GM23338 (cell line): ENCODE measurements at regions not wholly inside any gene's neighbourhood (a gene's known extent, or its start where the extent isn't known, plus 50 kb on each side); places are given as distances from the start of the nearest gene placed in this dataset.

Source experiments
- ATAC-seq: fragments of 200-7000 bp; cut with Tn5 transposase; 3 replicates; pipeline ENCODE4 v1.9.1; 2020
- DNase-seq: peaks from one replicate; pipeline ENCODE4 v3.0.0-alpha.2; 2015; ENCODE audit warnings: low spot score
- H2AFZ ChIP-seq: fragments of 200-600 bp; sonication (generic); 2 replicates; pipeline ENCODE4 v1.8.0; 2016; ENCODE audit warnings: antibody characterized with exemption, mild to moderate bottlenecking, moderate library complexity
- H3F3A ChIP-seq: fragments of 200-600 bp; sonication (generic); replicated peaks from 2 replicates; pipeline ENCODE4 v1.8.0; 2017; ENCODE audit warnings: antibody characterized with exemption, mixed run types, low read depth
- H3K27ac ChIP-seq: fragments of 200-600 bp; sonication (generic); 2 replicates; pipeline ENCODE4 v1.6.1; 2016; ENCODE audit warnings: low read depth
- H3K27me3 ChIP-seq: fragments of 200-600 bp; sonication (generic); 2 replicates; pipeline ENCODE4 v1.8.0; 2016; ENCODE audit warnings: mild to moderate bottlenecking, mixed run types, moderate library complexity; ENCODE audit not compliant: insufficient read depth
- H3K36me3 ChIP-seq: fragments of 200-600 bp; sonication (generic); 2 replicates; pipeline ENCODE4 v1.8.0; 2016; ENCODE audit warnings: mild to moderate bottlenecking; ENCODE audit not compliant: insufficient read depth
- H3K4me1 ChIP-seq: fragments of 200-600 bp; sonication (generic); 2 replicates; pipeline ENCODE4 v1.8.0; 2016; ENCODE audit warnings: mild to moderate bottlenecking, moderate library complexity; ENCODE audit not compliant: insufficient read depth
- H3K4me2 ChIP-seq: fragments of 200-600 bp; sonication (generic); 2 replicates; pipeline ENCODE4 v1.7.1; 2017; ENCODE audit warnings: mixed run types
- H3K4me3 ChIP-seq: fragments of 200-600 bp; sonication (generic); 2 replicates; pipeline ENCODE4 v1.6.1; 2016; ENCODE audit warnings: mixed run types
- H3K79me2 ChIP-seq: fragments of 200-600 bp; sonication (generic); replicated peaks from 2 replicates; pipeline ENCODE4 v1.8.0; 2017; ENCODE audit warnings: mild to moderate bottlenecking; ENCODE audit not compliant: insufficient read depth
- H3K9me2 ChIP-seq: fragments of 200-600 bp; sonication (generic); 2 replicates; pipeline ENCODE4 v1.8.0; 2017; ENCODE audit not compliant: insufficient read depth
- H4K20me1 ChIP-seq: fragments of 200-600 bp; sonication (generic); replicated peaks from 2 replicates; pipeline ENCODE4 v1.8.0; 2017; ENCODE audit warnings: mild to moderate bottlenecking; ENCODE audit not compliant: insufficient read depth
- H3K27ac Mint-ChIP-seq: 2 replicates; pipeline ENCODE4 v1.8.0; 2020; ENCODE audit warnings: inconsistent platforms, mild to moderate bottlenecking, moderate library complexity, mixed read lengths
- H3K27me3 Mint-ChIP-seq: 3 replicates; pipeline ENCODE4 v1.8.0; 2022; ENCODE audit warnings: low read depth, mild to moderate bottlenecking, moderate library complexity, mixed read lengths, inconsistent platforms; ENCODE audit not compliant: insufficient read depth, poor library complexity
- H3K36me3 Mint-ChIP-seq: 3 replicates; pipeline ENCODE4 v1.8.0; 2021; ENCODE audit warnings: low read depth, mild to moderate bottlenecking, inconsistent platforms, moderate library complexity, mixed read lengths
- H3K4me1 Mint-ChIP-seq: 3 replicates; pipeline ENCODE4 v1.8.0; 2020; ENCODE audit warnings: mild to moderate bottlenecking, inconsistent platforms, mixed read lengths
- H3K4me3 Mint-ChIP-seq: 3 replicates; pipeline ENCODE4 v1.8.0; 2021; ENCODE audit warnings: moderate library complexity, mild to moderate bottlenecking, inconsistent platforms, mixed read lengths
- H3K9me3 Mint-ChIP-seq: 3 replicates; pipeline ENCODE4 v1.8.0; 2020; ENCODE audit warnings: moderate library complexity, mild to moderate bottlenecking, inconsistent platforms, mixed read lengths
- CREB1 ChIP-seq: fragments of 250-450 bp; sonication (Bioruptor Pico); IDR thresholded peaks from 2 replicates; pipeline ENCODE4 v1.5.0; 2020; ENCODE audit warnings: low read depth, mild to moderate bottlenecking, moderate library complexity
- EZH2 ChIP-seq: fragments of 200-600 bp; sonication (generic); IDR thresholded peaks from one replicate; pipeline ENCODE4 v1.8.0; 2017; ENCODE audit warnings: antibody characterized with exemption, mild to moderate bottlenecking, low read depth; ENCODE audit not compliant: unreplicated experiment
- EZH2phosphoT487 ChIP-seq: fragments of 200-600 bp; sonication (generic); IDR thresholded peaks from one replicate; pipeline ENCODE4 v1.8.1; 2018; ENCODE audit warnings: antibody characterized with exemption; ENCODE audit not compliant: unreplicated experiment
- JUNB ChIP-seq: IDR thresholded peaks from one replicate; pipeline ENCODE4 v1.6.1; 2016; ENCODE audit warnings: antibody characterized with exemption; ENCODE audit not compliant: unreplicated experiment
- NANOG ChIP-seq: IDR thresholded peaks from 2 replicates; pipeline ENCODE4 v1.6.1; 2016; ENCODE audit warnings: antibody characterized with exemption, borderline replicate concordance
- POLR2AphosphoS5 ChIP-seq: IDR thresholded peaks from 2 replicates; pipeline ENCODE4 v1.6.1; 2016; ENCODE audit warnings: antibody characterized with exemption, low read depth
- STAT1 ChIP-seq: IDR thresholded peaks from one replicate; pipeline ENCODE4 v1.6.1; 2016; ENCODE audit warnings: antibody characterized with exemption; ENCODE audit not compliant: unreplicated experiment
- ZNF114 ChIP-seq: fragments of 250-450 bp; sonication (Bioruptor Pico); IDR thresholded peaks from 2 replicates; pipeline ENCODE4 v1.5.0; 2020; ENCODE audit warnings: mild to moderate bottlenecking, moderate library complexity
- ZNF331 ChIP-seq: fragments of 250-450 bp; sonication (Bioruptor Pico); IDR thresholded peaks from 2 replicates; pipeline ENCODE4 v1.5.0; 2020; ENCODE audit warnings: low read depth, mild to moderate bottlenecking, moderate library complexity
- TF ChIP-seq, protein P1 (sequence below): IDR thresholded peaks from 2 replicates; pipeline ENCODE4 v1.6.1; 2016; ENCODE audit warnings: antibody characterized with exemption
- TF ChIP-seq, protein P2 (sequence below): fragments of 250-450 bp; sonication (Bioruptor Pico); IDR thresholded peaks from 2 replicates; pipeline ENCODE4 v1.5.0; 2020; ENCODE audit warnings: mild to moderate bottlenecking, moderate library complexity
- TF ChIP-seq, protein P3 (sequence below): IDR thresholded peaks from one replicate; pipeline ENCODE4 v1.6.1; 2018; ENCODE audit warnings: antibody characterized with exemption; ENCODE audit not compliant: unreplicated experiment
- TF ChIP-seq, protein P4 (sequence below), 2 experiments: fragments of 200-600 bp in 1 of 2; sonication (generic) in 1 of 2; conservative IDR thresholded peaks; 2 replicates each; pipeline versions ENCODE4 v1.5.1 to v1.6.1; 2016 to 2017; ENCODE audit warnings: antibody characterized with exemption in 2 of 2, low read depth in 2 of 2, mild to moderate bottlenecking in 2 of 2, moderate library complexity in 1 of 2

DNA sequence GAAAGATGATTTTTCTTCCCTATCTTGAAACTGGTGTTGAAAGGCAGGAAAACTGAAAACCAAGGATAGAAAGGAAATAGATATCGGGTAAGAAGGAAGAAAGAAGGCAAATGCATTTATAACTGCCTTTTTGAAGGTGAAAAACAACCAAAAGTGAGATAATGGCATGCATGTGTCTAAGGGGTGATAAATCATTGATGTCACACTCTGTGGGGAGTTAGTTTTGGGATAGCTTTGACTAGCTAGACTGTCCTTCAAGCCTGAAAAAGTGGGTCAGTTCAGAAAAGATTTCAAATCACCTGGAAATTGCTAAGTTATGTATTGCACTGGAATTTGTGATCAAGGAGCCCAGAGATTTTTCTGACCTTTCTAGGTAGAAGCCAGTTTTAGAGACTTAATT lies 142.2 kb upstream of the UMPS start:
- peaks cover 34% of the 10 kb centered on the region for H3K4me1 ChIP-seq
- Mint-ChIP-seq H3K4me3 (no peak overlapping the region), H3K9me3 (no peaks in the 10 kb centered on the region), H3K36me3 (no peaks in the 10 kb centered on the region), H3K4me1 (peaks cover 39% of the 10 kb centered on the region), H3K27me3 (peaks cover 43% of the 10 kb centered on the region), H3K27ac (no peak overlapping the region)
- DNase-seq (no peak), ATAC-seq (no peak)
- H2AFZ ChIP-seq = no peak overlapping the region
- H4K20me1 ChIP-seq = no peaks in the 10 kb centered on the region
- no peak overlapping the region for H3K4me2 ChIP-seq
- H3K27me3 ChIP-seq = peaks cover 52% of the 10 kb centered on the region
- H3K79me2 ChIP-seq = no peaks in the 10 kb centered on the region
- no peak overlapping the region for H3K4me3 ChIP-seq
- TF ChIP-seq, protein P1, sequence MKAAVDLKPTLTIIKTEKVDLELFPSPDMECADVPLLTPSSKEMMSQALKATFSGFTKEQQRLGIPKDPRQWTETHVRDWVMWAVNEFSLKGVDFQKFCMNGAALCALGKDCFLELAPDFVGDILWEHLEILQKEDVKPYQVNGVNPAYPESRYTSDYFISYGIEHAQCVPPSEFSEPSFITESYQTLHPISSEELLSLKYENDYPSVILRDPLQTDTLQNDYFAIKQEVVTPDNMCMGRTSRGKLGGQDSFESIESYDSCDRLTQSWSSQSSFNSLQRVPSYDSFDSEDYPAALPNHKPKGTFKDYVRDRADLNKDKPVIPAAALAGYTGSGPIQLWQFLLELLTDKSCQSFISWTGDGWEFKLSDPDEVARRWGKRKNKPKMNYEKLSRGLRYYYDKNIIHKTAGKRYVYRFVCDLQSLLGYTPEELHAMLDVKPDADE = no peak
- TF ChIP-seq, protein P2, sequence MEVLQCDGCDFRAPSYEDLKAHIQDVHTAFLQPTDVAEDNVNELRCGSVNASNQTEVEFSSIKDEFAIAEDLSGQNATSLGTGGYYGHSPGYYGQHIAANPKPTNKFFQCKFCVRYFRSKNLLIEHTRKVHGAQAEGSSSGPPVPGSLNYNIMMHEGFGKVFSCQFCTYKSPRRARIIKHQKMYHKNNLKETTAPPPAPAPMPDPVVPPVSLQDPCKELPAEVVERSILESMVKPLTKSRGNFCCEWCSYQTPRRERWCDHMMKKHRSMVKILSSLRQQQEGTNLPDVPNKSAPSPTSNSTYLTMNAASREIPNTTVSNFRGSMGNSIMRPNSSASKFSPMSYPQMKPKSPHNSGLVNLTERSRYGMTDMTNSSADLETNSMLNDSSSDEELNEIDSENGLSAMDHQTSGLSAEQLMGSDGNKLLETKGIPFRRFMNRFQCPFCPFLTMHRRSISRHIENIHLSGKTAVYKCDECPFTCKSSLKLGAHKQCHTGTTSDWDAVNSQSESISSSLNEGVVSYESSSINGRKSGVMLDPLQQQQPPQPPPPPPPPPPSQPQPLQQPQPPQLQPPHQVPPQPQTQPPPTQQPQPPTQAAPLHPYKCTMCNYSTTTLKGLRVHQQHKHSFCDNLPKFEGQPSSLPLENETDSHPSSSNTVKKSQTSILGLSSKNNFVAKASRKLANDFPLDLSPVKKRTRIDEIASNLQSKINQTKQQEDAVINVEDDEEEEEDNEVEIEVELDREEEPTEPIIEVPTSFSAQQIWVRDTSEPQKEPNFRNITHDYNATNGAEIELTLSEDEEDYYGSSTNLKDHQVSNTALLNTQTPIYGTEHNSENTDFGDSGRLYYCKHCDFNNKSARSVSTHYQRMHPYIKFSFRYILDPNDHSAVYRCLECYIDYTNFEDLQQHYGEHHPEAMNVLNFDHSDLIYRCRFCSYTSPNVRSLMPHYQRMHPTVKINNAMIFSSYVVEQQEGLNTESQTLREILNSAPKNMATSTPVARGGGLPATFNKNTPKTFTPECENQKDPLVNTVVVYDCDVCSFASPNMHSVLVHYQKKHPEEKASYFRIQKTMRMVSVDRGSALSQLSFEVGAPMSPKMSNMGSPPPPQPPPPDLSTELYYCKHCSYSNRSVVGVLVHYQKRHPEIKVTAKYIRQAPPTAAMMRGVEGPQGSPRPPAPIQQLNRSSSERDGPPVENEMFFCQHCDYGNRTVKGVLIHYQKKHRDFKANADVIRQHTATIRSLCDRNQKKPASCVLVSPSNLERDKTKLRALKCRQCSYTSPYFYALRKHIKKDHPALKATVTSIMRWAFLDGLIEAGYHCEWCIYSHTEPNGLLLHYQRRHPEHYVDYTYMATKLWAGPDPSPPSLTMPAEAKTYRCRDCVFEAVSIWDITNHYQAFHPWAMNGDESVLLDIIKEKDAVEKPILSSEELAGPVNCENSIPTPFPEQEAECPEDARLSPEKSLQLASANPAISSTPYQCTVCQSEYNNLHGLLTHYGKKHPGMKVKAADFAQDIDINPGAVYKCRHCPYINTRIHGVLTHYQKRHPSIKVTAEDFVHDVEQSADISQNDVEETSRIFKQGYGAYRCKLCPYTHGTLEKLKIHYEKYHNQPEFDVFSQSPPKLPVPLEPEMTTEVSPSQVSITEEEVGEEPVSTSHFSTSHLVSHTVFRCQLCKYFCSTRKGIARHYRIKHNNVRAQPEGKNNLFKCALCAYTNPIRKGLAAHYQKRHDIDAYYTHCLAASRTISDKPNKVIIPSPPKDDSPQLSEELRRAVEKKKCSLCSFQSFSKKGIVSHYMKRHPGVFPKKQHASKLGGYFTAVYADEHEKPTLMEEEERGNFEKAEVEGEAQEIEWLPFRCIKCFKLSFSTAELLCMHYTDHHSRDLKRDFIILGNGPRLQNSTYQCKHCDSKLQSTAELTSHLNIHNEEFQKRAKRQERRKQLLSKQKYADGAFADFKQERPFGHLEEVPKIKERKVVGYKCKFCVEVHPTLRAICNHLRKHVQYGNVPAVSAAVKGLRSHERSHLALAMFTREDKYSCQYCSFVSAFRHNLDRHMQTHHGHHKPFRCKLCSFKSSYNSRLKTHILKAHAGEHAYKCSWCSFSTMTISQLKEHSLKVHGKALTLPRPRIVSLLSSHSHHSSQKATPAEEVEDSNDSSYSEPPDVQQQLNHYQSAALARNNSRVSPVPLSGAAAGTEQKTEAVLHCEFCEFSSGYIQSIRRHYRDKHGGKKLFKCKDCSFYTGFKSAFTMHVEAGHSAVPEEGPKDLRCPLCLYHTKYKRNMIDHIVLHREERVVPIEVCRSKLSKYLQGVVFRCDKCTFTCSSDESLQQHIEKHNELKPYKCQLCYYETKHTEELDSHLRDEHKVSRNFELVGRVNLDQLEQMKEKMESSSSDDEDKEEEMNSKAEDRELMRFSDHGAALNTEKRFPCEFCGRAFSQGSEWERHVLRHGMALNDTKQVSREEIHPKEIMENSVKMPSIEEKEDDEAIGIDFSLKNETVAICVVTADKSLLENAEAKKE (CRISPR knock-in tag) = no peak
- TF ChIP-seq ZNF114 (CRISPR knock-in tag) (no peak), STAT1 (no peak), EZH2 (no peak), CREB1 (CRISPR knock-in tag) (no peak), JUNB (no peak), POLR2AphosphoS5 (no peak), ZNF331 (CRISPR knock-in tag) (no peak), EZH2phosphoT487 (no peak), NANOG (no peak)
- TF ChIP-seq, protein P3, sequence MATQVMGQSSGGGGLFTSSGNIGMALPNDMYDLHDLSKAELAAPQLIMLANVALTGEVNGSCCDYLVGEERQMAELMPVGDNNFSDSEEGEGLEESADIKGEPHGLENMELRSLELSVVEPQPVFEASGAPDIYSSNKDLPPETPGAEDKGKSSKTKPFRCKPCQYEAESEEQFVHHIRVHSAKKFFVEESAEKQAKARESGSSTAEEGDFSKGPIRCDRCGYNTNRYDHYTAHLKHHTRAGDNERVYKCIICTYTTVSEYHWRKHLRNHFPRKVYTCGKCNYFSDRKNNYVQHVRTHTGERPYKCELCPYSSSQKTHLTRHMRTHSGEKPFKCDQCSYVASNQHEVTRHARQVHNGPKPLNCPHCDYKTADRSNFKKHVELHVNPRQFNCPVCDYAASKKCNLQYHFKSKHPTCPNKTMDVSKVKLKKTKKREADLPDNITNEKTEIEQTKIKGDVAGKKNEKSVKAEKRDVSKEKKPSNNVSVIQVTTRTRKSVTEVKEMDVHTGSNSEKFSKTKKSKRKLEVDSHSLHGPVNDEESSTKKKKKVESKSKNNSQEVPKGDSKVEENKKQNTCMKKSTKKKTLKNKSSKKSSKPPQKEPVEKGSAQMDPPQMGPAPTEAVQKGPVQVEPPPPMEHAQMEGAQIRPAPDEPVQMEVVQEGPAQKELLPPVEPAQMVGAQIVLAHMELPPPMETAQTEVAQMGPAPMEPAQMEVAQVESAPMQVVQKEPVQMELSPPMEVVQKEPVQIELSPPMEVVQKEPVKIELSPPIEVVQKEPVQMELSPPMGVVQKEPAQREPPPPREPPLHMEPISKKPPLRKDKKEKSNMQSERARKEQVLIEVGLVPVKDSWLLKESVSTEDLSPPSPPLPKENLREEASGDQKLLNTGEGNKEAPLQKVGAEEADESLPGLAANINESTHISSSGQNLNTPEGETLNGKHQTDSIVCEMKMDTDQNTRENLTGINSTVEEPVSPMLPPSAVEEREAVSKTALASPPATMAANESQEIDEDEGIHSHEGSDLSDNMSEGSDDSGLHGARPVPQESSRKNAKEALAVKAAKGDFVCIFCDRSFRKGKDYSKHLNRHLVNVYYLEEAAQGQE = no peak
- TF ChIP-seq, protein P4, sequence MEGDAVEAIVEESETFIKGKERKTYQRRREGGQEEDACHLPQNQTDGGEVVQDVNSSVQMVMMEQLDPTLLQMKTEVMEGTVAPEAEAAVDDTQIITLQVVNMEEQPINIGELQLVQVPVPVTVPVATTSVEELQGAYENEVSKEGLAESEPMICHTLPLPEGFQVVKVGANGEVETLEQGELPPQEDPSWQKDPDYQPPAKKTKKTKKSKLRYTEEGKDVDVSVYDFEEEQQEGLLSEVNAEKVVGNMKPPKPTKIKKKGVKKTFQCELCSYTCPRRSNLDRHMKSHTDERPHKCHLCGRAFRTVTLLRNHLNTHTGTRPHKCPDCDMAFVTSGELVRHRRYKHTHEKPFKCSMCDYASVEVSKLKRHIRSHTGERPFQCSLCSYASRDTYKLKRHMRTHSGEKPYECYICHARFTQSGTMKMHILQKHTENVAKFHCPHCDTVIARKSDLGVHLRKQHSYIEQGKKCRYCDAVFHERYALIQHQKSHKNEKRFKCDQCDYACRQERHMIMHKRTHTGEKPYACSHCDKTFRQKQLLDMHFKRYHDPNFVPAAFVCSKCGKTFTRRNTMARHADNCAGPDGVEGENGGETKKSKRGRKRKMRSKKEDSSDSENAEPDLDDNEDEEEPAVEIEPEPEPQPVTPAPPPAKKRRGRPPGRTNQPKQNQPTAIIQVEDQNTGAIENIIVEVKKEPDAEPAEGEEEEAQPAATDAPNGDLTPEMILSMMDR (conservative IDR thresholded peaks at IDR 0.05; ENCODE audit: low read depth in 2 of 2) = no peak
- no peaks in the 10 kb centered on the region for H3K36me3 ChIP-seq
- H3K27ac ChIP-seq = no peak overlapping the region
- 0 out of 2 replicates have a peak, but pooled peaks cover 6% of the 10 kb centered on the region for H3F3A ChIP-seq
- H3K9me2 ChIP-seq = no peaks in the 10 kb centered on the region
